HG02588 (cell line): ENCODE measurements at regions not wholly inside any gene's neighbourhood (a gene's known extent, or its start where the extent isn't known, plus 50 kb on each side); places are given as distances from the start of the nearest gene placed in this dataset.

Experiments
- ATAC-seq: cut with Tn5 transposase; IDR thresholded peaks from one replicate; pipeline ENCODE4 v1.9.1; 2021; ENCODE audit warnings: mild to moderate bottlenecking, moderate library complexity; ENCODE audit not compliant: unreplicated experiment

DNA sequence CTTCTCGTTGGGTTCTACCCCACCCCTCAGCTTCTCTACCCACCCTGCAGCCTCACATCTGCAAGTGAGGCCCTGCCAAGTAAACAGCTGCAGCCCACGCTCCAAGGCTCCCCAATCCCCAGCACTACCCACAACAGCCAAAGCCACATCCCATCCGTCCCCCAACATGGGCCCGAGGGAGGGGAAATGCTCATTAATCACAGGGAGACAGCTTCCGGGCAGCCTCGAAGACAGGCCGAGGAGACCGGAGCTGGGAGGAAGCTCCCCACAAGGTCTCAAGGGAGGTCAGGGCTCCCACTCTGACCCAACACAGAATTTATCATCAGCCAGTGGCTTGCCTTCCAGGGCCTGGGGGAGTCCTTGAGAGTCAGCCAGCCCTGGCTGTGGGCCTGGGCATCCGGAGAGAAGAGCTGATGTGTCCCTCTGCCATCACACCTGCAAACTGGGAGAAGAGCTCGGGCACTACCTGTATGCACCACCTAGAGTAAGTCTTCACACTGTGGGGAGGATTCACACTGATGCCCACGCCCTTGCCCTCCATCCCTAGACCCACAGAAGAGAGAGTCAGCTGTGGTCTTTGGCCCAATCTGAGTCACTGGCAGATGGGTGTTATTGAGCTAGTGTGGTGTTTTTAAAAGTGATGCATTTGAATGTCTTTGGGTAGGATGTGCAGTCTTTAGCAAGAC lies 115.5 kb upstream of the ZMIZ1 start:
- no peak for ATAC-seq

DNA sequence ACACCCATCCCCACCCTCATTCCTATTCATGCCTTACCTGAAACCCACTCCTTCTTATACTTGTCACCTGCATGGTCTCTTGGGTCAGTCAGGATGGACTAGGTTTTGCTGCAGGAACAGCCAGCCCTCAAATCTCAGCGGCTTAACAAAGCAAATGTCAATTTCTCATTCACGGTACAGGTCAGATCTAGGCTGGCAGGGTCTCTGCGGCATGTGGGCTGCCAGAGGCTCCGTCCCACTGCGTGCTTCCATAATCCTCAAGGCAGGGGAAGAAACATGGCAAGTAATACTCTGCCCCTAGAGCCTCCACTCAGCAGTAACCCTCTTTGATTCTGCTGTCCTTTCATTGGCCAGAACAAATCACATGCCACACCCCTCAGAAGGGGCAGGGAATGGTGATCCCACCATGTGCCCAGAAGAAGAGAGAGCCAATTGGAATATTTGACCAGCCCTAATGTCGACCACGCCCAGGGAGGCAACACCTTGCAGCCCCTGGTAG lies 114.9 kb upstream of the ZMIZ1 start:
- no peak for ATAC-seq

DNA sequence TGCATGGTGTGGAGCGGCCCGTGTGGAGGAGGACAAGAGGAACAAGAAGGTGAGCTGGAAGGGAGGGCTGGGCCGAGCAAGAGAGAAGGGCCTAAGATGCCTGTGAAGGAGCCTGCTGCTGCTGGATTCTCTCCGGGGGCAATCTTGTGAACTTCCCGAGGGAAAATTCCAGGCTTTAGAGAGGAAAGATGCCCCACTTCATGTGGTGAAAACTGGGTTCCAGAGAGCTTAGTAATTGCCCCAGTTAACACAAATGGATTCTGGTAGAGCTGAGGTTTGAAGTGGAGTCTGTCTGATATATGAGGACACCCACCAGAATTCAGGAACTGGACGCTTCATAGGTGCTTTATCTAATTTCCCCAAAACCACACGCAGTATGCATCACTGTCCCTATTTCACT lies 114.1 kb upstream of the ZMIZ1 start:
- ATAC-seq = no peak

DNA sequence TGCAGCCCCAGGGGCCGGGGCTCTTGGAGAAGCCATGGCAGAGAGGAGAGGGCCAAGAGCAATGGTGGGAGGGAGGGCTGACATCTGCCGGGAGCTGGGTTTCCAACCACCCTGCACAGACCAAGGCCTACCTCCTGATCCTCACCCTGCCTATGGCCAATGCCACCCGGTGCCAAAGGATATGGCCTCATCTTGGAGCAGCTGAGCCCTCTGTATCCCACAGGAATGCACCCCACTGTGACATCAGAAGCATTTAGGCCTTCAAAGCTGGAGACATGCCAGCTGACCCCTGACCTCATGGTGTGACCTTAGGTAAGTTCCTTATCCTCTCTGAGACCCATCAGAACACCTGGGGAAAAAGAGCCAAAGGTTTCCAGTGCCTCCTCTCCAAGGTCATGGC lies 113.6 kb upstream of the ZMIZ1 start:
- ATAC-seq = no peak

DNA sequence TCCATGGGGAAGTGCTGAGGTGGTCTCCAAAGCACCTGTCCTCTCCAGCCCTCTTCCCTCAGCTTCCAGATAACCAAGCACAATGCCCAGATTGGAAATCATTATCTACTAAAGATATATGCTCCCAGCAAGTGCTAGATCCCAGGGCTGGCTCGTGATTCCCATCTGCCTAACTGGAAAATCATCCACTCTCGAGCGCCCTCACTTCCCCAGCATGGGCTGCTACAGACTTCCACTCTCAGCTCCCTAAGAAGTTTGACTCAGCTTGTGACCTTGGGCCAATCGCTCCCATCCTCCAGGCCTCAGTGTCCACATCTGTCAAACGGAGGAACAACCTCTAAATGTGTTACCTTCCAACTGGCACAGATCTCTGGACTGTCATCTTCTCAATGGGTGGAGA lies 112.4 kb upstream of the ZMIZ1 start:
- no peak for ATAC-seq

DNA sequence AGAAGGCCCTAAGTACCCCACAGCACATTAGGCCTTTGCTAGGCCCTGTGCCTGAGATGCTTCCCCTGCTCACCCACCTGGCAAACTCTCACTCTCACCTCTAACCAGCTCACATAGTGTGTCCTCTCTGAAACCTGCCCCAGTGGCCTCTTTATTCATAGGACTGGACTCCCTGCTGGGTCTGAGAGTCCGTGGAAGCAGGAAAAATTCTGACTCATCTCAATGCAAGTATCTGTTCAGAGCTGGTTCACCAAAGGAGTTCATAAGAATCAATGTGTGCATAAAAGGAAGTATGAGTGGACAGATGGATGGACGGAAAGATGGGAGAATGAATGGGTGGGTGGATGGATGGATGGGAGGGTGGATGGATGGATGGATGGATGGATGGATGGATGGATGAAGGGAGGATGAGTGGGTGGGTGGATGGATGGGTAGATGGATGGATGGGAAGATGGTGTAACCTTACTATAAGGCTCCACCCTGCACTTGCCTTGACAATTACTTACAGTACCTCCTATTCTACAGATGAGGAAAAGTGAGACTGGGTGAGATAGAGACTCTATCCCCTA lies 111.2 kb upstream of the ZMIZ1 start:
- ATAC-seq = no peak

DNA sequence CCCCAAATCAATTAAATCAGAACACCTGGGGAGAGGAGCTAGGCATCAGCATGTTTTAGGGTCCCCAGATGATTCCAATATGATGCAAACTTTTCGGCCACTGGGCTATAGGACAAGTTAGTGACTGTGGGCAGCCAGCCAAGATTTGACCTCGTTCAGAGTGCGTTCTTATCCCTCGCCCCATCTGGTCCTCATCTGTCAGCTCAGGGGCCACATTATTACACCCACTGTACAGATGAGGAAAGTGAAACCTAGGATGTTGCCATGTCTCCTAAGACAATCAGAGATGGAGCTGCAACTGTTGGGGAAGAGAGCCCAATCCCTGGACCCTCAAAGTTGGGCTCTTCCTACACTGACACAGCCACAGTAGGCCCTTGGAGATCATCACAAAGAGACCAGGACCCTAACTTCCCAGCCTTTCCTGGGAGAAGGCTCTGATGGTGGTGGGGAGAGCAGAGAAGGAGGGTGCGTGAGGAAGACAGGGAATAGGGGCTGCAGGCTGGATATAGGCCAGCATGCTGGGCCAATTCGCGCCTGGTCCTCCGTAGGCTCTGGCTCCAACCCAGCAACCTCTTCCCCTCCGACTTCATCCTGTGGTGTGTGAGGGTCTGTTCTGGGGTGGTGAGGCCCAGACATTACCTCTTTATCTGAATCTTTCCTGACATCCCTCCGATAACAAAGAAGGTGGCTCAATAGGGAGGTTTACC lies 109.4 kb upstream of the ZMIZ1 start:
- no peak for ATAC-seq

DNA sequence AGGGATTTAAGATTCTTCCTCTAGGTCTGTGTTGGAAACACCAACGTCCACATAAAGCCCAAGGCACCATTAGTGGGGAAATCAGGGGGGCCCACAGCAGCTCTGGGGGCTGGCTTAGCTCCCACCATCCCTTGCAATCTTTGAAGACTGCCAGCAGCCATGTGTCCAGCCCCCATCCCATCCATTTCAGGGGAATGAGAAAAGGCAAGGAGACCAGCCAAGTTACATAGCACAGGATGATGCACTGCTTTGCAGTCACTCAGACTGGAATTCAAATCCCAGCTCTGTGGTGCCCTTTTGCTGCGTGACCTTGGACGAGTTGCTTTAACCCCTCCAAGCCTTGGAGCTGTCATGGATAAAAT lies 108.9 kb upstream of the ZMIZ1 start:
- no peak for ATAC-seq

DNA sequence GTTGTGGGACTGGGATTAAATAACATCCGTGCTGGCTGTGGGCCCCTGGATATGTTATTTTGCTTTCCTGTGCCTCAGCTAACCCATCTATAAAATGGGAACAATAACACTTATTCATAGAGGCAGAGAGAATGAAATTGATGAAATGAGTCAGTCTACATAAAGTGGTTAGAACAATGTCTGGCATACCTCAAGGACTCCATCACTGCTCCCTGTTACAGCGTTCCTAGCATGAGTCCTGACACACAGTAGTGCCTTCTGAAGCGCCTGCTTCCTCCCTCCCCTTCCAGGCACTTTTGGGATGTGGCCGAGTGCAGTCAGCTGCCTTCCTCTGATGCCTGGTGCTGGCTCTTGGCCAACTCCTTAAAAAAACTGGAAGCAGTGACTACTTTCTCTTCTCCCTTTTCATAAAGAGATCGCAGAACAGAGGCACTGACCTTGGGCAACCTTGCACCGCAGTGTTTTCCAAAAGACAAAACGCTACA lies 108.4 kb upstream of the ZMIZ1 start:
- ATAC-seq = no peak

DNA sequence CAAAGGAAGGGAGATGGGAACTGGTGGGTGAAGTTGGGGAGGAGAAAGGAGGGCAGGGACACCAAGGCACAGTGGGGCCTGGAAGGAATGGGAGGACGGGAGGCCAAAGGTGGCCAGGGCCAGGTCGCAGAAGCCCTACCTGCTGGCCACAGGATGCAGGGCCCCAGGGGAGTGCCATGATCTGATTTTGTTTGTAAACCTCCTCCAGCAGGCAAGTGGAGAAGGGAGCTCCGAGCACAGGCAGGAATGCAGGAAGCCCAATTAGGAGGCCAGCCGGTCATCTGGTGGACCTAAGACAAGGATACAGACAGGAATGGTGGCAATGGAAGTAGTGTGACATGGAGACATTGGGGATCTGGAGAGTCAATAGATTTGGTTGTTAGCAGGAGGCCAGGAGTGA lies 107.0 kb upstream of the ZMIZ1 start:
- ATAC-seq = no peak

DNA sequence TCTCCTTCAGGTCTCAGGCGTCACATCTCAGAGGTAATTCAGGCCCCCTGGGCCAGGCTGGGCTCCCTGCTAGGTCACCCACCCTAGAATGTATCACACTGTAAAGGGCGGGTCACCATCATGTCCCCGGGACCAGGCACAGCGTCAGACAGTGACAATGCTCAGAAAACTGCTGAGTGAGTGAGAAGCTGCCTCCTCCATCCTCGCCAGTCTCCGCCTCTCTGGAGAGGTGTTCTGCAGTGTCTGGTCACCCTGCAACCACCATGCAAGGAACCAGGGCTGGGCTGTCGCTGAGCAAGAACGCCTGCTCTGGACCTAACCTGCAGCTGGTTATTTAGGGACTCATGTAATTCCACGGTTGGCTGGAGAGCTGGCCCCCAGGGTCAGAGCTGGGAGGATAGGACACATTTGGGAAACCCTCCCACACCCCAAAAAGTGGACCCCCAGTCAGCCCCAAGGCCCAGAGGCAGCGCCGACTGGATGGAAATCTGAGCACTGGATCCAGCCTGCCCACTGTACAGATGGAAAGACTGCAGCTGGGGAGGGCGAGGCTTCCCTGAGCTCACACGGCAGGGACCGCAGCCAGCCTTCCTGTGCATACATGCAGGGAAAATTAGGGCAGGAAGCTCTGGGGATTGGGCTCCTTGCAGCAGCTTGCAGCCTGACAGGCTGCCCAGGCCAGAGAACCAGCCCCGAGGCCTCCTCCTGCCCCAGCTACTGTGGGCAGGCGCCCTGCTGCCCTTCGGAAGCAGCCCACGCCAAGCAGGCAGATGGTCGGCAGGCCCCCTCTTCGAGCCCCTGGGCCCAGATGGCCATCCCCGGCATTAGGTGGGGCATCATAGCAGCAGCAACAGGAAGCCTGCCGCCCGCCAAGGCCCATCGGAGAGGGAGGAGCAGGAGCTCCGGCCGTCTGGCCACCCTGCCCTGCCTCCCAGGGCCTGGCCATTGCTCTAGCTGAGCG lies 105.4 kb upstream of the ZMIZ1 start:
- no peak for ATAC-seq

DNA sequence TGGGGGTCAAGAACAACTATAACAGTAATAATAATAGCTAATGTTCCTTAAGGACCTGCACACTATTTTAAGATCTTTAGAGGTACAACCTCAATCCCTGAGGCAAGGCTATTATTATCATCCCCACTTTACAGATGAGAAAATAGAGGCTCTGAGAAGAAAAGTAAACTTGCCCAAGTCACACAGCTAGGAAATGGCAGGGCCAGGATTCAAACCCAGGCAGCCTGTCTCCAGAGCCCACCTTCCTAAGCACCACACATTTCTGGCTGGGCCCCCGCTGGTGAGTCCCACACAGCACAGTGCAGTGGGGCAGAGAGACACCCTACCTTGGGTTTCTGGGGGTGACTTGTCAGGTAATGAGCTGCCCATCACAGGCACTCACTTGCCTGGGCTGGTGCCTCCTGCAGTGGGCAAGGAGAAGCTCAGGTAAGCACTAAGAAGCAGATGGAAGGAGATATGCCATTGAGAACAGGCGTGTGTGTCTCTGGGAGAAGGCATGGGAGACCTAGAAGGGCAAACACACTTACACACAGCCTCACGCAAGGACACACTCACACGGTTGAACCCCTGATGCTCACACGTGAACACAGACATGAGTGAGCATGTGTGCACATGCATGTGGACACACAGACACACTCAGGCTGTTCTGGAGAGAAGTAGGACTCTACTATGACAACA lies 104.4 kb upstream of the ZMIZ1 start:
- ATAC-seq = no peak

DNA sequence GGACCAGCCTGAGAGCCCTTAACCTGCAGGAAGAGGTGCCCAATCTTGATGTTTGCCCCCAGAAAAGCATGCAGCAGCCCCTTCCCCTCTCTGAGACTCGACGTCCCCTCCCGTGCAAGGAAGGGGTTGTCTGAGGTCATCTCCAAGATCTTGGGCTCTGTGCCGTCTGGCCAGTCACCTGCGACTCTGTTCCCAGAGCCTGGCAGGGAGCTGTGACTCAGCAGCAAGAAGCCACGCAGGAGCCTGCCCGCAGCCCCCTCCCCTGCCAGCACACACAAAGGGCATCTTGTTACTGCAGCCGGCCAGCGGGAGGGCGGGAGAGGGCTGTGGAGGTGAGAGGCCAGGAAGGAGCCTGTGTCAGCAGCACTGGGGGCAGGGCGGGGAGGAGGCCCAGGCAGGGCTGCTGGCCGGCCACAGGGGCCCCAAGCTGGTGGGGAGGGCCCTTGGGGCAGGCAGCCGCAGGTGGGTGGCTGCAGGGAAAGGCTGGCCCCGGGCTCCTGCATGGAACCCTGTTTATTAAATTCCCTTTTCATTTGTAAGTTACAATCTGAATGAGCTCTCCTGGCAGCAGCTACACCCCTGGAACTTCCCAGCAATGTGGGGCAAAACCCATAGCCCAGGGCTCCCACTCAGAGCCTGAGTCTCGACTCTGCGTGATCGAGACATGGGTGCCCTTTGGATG lies 103.7 kb upstream of the ZMIZ1 start:
- ATAC-seq = no peak

DNA sequence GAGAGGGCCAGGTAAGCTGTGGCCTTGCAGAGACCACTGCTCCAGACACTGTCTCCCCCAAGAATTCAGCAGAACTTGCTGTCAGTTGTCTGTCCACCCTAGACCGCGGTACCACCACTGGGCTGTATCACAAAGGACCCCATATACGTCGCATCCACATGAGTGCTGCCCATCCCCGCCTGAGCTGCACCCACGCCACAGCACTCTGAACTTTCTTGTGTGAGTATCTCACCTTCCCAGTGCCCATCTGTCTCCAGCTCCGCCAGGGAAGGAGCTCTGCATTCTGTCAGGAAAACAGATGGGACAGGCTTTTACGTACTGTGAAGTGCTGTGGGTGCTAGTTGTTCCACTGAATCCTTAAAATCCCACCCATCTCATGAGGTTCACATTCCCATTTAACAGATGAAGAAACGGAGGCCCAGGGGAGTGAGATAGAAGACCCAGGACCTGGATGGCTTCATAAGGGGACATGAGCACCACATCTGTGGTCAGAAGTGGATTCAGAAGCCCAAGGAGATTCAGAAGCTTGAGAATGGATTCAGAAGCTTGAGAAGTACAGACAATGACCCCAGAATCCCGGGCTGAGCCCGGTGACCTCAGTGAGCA lies 102.5 kb upstream of the ZMIZ1 start:
- no peak for ATAC-seq

DNA sequence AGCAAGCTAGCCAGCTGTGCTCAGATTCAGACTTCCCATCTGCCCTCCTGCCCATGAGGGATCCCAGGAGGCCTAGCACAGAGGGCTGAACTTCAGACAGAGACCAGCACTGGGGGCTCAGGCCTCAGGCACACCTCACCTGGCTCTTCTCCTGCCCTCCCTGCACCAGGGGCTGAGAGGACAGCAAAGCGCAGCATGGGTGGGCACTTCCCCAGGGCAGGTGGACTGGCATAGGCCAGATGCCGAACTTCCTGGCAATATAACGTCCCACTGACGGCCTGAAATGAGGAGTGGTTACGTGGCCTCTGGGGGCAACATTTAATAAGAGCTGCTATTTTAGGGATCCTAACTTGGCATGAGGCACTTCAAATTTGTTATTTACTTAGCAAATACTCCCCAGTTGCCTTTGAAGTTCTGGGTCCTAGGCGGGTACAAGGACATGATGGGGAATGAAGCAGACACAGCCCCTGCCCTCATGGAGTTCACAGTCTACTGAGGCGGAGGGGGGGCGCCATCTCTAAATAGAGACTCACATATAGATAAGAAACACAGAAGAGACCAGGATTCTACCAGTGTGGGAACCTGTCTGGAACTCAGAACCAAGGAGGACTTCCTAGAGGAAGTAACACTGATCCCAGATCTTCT lies 101.8 kb upstream of the ZMIZ1 start:
- no peak for ATAC-seq

DNA sequence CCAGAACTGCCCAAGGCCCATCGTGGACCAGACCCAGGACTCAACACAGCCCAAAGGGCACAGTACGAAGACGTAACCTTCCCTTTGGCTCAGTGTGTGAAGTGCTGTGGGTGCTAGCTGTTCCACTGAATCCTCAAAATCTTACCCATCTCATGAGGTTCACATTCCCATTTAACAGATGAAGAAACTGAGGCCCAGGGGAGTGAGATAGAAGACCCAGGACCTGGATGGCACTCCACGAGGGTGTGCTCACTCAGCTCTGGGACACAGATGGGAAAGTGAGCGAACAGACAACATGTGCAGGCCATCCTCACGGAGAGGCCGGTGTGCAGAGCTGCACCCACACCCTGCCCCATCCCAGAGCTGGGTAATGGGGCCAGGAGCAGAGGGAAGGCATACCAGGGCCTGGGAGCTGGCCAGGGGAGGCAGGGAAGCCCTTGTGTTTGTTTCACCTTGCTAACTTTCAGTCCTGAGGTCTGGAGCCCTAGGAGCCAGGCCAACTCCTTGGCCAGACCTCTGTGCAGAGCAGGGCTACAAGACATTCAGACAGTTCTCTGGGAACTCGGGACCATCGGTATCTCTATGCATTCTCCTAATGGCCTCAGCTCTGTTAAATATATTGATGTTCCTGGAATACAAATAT lies 100.3 kb upstream of the ZMIZ1 start:
- ATAC-seq = no peak

DNA sequence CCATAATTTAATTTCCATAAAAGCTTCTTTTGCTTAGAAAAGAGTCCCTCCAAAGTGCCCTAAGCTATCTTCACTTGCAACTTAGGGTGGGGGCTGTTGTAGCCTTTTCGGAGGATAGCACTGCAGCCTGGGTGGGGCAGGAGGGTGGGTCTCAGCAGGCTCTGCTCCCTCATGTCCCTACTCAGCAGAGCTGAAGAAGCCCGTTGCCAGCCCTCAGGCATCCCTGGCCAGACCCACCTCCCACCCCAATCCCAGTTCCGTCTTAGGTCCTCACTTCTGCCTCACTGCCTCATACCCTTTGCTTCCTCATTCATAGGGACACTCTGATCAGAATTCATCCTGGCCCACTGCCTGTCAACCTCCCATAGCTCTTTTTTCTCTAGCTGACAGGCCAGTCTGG lies 99.8 kb upstream of the ZMIZ1 start:
- ATAC-seq = no peak

DNA sequence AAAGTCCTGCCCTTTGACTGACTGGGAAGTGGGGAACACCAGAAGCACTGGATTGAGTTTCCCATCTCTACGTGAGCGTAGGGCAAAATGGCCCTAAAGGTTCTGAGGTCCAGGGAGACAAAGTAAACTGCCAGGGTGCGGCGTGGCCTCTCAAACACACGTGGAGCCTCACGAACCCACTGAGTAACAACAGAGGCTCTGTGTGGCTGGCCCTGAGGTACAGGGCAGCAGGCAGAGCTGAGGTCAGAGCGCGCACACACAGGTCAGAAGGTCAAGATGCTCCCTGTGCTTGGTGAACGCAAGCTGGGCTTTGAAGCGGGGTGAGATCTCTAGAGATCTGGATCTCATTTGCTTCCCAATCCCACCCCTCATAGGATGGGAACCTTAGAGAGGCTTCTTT lies 99.0 kb upstream of the ZMIZ1 start:
- no peak for ATAC-seq

DNA sequence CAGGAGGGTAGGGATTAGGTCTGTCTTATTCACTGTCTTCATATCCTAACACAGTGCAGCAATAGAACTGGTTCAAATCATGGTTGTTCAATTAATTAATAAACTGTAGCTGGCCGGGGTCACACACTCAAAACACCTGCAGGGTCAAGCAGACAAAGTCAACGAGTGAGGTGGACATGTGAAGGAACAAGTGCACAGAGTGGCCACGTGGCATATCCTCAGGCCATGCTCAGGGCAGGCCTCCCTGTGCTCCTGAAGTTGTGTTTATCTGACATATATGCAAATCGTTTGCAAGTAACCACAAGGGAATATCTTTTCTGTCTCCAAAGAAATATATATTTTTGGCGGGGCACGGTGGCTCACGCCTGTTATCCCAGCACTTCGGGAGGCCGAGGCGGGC lies 98.5 kb upstream of the ZMIZ1 start:
- ATAC-seq = no peak
